ENCODE measurements at regions not wholly inside any gene's neighbourhood (a gene's known extent, or its start where the extent isn't known, plus 50 kb on each side); places are given as distances from the start of the nearest gene placed in this dataset.

- TF ChIP-seq POLR2A (IDR thresholded peaks at IDR 0.05) (no peak), CTCF (IDR thresholded peaks at IDR 0.05) (no peak)
These were observed 515.5 kb upstream of the ANO3 start for GRCh38 chr11:25816411-25816810.
